T-helper 2 cell treated with Interferon-gamma antibody and Interleukin-4, amounts not matched to agents 5 μg/mL and 100 μg/mL, for 36 hours (primary cell): ENCODE measurements at regions not wholly inside any gene's neighbourhood (a gene's known extent, or its start where the extent isn't known, plus 50 kb on each side); places are given as distances from the start of the nearest gene placed in this dataset.
"Not testable (repeated sequence)": the region's sequence is repeated elsewhere in the genome, so short reads cannot be mapped to it uniquely, and the experiment has no call there.

Source experiments
- DNase-seq: peaks from one replicate; pipeline ENCODE4 v3.0.0; 2021; ENCODE audit warnings: low spot score
- H3K27ac Mint-ChIP-seq: one replicate; pipeline ENCODE4 v1.8.0; 2021; ENCODE audit warnings: mild to moderate bottlenecking, mixed read lengths
- H3K27me3 Mint-ChIP-seq: one replicate; pipeline ENCODE4 v1.8.0; 2021; ENCODE audit warnings: low read depth, mixed read lengths
- H3K36me3 Mint-ChIP-seq: one replicate; pipeline ENCODE4 v1.8.0; 2021; ENCODE audit warnings: low read depth, mixed read lengths
- H3K4me1 Mint-ChIP-seq: one replicate; pipeline ENCODE4 v1.8.0; 2021; ENCODE audit warnings: low read depth, mixed read lengths
- H3K4me3 Mint-ChIP-seq: one replicate; pipeline ENCODE4 v1.8.0; 2022; ENCODE audit warnings: mild to moderate bottlenecking, moderate library complexity, mixed read lengths
- H3K9me3 Mint-ChIP-seq: one replicate; pipeline ENCODE4 v1.8.0; 2021; ENCODE audit warnings: mixed read lengths

DNA sequence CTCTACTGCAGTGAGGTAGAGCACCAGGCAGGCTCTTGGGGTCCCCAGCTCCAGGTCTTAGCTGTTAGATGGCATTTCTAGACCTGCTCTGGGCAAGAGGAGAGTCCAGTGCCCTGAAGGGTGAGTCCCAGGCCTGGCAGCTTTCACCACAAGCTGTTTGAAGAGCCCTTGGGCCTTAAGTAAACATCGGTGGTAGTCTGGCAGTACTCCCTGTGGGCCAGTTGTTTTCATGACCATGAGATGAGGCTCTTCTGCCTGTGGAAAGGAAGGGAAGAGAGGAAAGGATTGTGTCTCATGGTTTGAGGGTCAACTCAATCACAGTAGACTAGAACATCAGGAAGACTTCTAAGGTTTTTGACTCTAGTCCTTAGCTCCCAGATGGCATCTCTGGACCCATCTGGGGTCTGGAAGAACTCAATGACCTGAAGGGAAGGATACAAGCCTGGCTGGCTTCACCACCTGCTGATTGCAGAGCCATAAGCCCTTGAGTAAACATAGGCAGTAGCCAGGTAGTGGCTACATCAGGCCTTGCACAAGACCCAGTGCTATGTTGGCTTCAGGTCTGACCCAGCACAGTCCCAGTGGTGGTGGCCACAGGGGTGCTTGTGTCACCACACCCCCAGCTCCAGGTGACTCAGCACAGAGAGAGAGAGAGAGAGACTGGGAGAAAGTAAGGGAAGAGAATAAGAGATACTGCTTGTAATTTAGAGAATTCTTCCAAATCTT is 114.3 kb upstream of the PCSK5 start:
- DNase-seq, result no peak
- no peaks in the 10 kb centered on the region for H3K9me3 Mint-ChIP-seq
- H3K4me1 Mint-ChIP-seq, result no peaks in the 10 kb centered on the region
- H3K4me3 Mint-ChIP-seq, result no peak overlapping the region
- no peak overlapping the region for H3K27ac Mint-ChIP-seq
- no peaks in the 10 kb centered on the region for H3K36me3 Mint-ChIP-seq
- H3K27me3 Mint-ChIP-seq, result no peaks in the 10 kb centered on the region

DNA sequence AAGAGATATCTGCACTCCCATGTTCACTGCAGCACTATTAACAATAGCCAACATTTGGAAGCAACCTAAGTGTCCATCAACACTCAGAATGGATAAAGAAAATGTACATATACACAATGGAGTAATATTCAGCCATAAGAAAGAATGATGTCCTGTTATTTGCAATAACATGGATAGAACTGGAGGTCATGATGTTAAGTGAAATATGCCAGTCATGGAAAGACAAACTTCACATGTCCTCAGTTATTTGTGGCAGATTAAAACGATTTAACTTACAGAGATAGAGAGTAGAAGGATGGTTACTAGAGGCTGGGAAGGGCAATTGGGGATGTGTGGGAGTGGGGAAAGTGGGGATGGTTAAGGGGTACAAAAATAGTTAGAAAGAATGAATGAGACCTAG is 110.3 kb upstream of the PCSK5 start:
- Mint-ChIP-seq H3K36me3 (no peaks in the 10 kb centered on the region), H3K4me1 (no peaks in the 10 kb centered on the region), H3K27ac (no peak overlapping the region), H3K9me3 (no peaks in the 10 kb centered on the region), H3K4me3 (no peak overlapping the region), H3K27me3 (no peaks in the 10 kb centered on the region)
- no peak for DNase-seq

- no peak overlapping the region for H3K27ac Mint-ChIP-seq
- H3K4me1 Mint-ChIP-seq, result peaks cover 4% of the 10 kb centered on the region
- H3K36me3 Mint-ChIP-seq, result no peaks in the 10 kb centered on the region
- H3K4me3 Mint-ChIP-seq, result no peak overlapping the region
- no peak for DNase-seq
- no peaks in the 10 kb centered on the region for H3K27me3 Mint-ChIP-seq
- peaks cover 6% of the 10 kb centered on the region for H3K9me3 Mint-ChIP-seq
Observed at GRCh38 chr9:75788006-75788634, 102.4 kb upstream of the PCSK5 start.

- no peaks in the 10 kb centered on the region for H3K9me3 Mint-ChIP-seq
- no peaks in the 10 kb centered on the region for H3K27me3 Mint-ChIP-seq
- H3K4me3 Mint-ChIP-seq, result no peak overlapping the region
- H3K4me1 Mint-ChIP-seq, result no peaks in the 10 kb centered on the region
- no peaks in the 10 kb centered on the region for H3K36me3 Mint-ChIP-seq
- no peak for DNase-seq
- H3K27ac Mint-ChIP-seq, result no peak overlapping the region
Observed at GRCh38 chr9:75797085-75797580, 93.3 kb upstream of the PCSK5 start.

DNA sequence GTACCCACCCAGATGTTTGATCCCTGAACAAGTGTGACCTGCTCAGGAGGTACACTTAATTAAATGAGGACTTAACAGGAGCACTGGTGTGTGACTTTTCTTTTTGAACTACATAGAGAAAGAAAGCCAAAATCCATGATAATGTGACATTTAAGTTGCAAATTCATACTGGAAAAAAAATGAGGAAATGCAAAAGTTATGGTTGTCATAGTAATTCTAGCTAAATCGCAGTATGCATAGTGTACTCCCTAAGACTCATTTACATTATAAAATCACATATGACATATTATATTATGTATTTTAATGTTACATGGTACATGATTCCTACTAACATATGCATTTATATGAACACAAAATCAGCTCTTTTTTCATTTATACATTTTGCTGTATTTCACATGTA is 92.0 kb upstream of the PCSK5 start:
- no peak overlapping the region for H3K4me3 Mint-ChIP-seq
- H3K27me3 Mint-ChIP-seq, result no peaks in the 10 kb centered on the region
- no peaks in the 10 kb centered on the region for H3K9me3 Mint-ChIP-seq
- no peaks in the 10 kb centered on the region for H3K36me3 Mint-ChIP-seq
- no peak for DNase-seq
- no peak overlapping the region for H3K27ac Mint-ChIP-seq
- H3K4me1 Mint-ChIP-seq, result no peaks in the 10 kb centered on the region

DNA sequence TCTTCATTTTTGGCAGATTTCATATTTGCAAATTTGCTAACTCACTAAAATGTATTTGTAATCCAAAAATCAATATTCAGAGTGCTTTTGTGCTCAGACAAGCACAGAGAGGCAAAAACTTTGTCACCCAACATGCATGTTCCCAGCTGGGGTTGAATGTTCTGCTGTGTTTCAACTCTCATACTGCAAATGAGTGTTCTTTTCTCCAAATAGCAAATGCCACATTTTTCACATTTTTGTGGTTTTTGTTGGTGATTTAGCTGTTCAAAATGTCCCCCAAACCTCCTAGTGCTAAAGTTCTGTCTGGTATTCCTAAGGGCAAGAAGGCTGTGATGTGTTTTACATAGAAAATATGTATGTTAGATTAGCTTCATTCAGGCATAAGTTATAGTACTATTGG is 87.3 kb upstream of the PCSK5 start:
- no peak overlapping the region for H3K27ac Mint-ChIP-seq
- DNase-seq, result no peak
- H3K4me1 Mint-ChIP-seq, result no peaks in the 10 kb centered on the region
- H3K36me3 Mint-ChIP-seq, result no peaks in the 10 kb centered on the region
- no peaks in the 10 kb centered on the region for H3K27me3 Mint-ChIP-seq
- H3K4me3 Mint-ChIP-seq, result no peak overlapping the region
- no peaks in the 10 kb centered on the region for H3K9me3 Mint-ChIP-seq

DNA sequence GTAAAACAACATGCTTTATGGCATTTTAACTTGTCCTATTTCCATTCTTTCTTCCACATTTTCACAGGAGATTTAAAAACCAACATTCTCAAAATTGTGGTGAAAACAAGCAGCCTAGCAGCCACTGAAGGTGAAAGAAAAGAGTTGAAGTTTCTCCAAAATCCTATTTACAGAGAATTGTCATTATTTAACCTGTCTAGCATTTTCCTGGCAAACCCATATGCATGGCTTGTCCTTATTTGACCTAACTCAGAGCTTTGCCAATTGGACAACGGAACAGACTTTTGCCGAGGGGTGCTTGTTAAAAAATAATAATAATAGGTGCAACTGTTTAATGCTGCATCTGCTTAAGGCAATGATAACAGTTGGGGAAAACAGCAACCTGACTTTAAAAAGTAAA is 80.4 kb upstream of the PCSK5 start:
- no peaks in the 10 kb centered on the region for H3K27me3 Mint-ChIP-seq
- H3K27ac Mint-ChIP-seq, result no peak overlapping the region
- H3K4me1 Mint-ChIP-seq, result no peaks in the 10 kb centered on the region
- no peaks in the 10 kb centered on the region for H3K36me3 Mint-ChIP-seq
- no peak for DNase-seq
- peaks cover 4% of the 10 kb centered on the region for H3K9me3 Mint-ChIP-seq
- H3K4me3 Mint-ChIP-seq, result no peak overlapping the region

DNA sequence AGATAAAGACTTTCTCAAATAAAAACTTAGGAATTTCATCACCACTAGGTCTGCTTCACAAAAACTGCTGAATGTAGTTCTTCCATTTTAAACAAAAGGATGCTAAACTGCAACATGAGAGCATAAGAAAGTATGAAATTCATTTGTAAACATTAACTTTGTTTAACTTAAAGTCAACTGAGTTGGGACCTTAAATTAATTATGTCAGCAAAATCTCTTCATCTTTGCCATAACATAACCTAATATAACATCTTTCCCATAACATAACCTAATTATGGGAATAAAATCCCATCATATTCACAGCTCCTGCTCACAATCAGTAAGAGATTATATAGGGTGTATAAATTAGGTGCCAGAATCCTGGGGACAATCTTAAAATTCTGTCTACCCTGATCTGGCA is 78.8 kb upstream of the PCSK5 start:
- Mint-ChIP-seq H3K4me3 (no peak overlapping the region), H3K4me1 (no peaks in the 10 kb centered on the region), H3K9me3 (peaks cover 4% of the 10 kb centered on the region), H3K36me3 (no peaks in the 10 kb centered on the region), H3K27ac (no peak overlapping the region), H3K27me3 (no peaks in the 10 kb centered on the region)
- DNase-seq, result no peak

- no peaks in the 10 kb centered on the region for H3K4me1 Mint-ChIP-seq
- no peak overlapping the region for H3K27ac Mint-ChIP-seq
- no peak overlapping the region for H3K4me3 Mint-ChIP-seq
- no peak for DNase-seq
- no peaks in the 10 kb centered on the region for H3K36me3 Mint-ChIP-seq
- H3K27me3 Mint-ChIP-seq, result no peaks in the 10 kb centered on the region
- H3K9me3 Mint-ChIP-seq, result peaks cover 4% of the 10 kb centered on the region
Observed at GRCh38 chr9:75812141-75812540, 78.3 kb upstream of the PCSK5 start.

- H3K27me3 Mint-ChIP-seq, result no peaks in the 10 kb centered on the region
- peaks cover 4% of the 10 kb centered on the region for H3K9me3 Mint-ChIP-seq
- no peak for DNase-seq
- no peak overlapping the region for H3K27ac Mint-ChIP-seq
- no peaks in the 10 kb centered on the region for H3K36me3 Mint-ChIP-seq
- H3K4me1 Mint-ChIP-seq, result no peaks in the 10 kb centered on the region
- no peak overlapping the region for H3K4me3 Mint-ChIP-seq
Observed at GRCh38 chr9:75814667-75815066, 75.8 kb upstream of the PCSK5 start.

- H3K27ac Mint-ChIP-seq, H3K4me3 Mint-ChIP-seq, H3K36me3 Mint-ChIP-seq, DNase-seq, H3K4me1 Mint-ChIP-seq, H3K27me3 Mint-ChIP-seq, H3K9me3 Mint-ChIP-seq: not testable (repeated sequence)
Observed at GRCh38 chr9:75820471-75821115, 69.9 kb upstream of the PCSK5 start.

- Mint-ChIP-seq H3K36me3 (no peaks in the 10 kb centered on the region), H3K4me1 (no peaks in the 10 kb centered on the region), H3K9me3 (no peaks in the 10 kb centered on the region), H3K4me3 (no peak overlapping the region), H3K27me3 (no peaks in the 10 kb centered on the region), H3K27ac (no peak overlapping the region)
- DNase-seq, result no peak
Observed at GRCh38 chr9:75823151-75823550, 67.3 kb upstream of the PCSK5 start.

- H3K27me3 Mint-ChIP-seq, result no peaks in the 10 kb centered on the region
- H3K4me3 Mint-ChIP-seq, result no peak overlapping the region
- H3K4me1 Mint-ChIP-seq, result no peaks in the 10 kb centered on the region
- no peaks in the 10 kb centered on the region for H3K36me3 Mint-ChIP-seq
- no peak for DNase-seq
- no peak overlapping the region for H3K27ac Mint-ChIP-seq
- H3K9me3 Mint-ChIP-seq, result no peaks in the 10 kb centered on the region
Observed at GRCh38 chr9:75824816-75825568, 65.5 kb upstream of the PCSK5 start.

DNA sequence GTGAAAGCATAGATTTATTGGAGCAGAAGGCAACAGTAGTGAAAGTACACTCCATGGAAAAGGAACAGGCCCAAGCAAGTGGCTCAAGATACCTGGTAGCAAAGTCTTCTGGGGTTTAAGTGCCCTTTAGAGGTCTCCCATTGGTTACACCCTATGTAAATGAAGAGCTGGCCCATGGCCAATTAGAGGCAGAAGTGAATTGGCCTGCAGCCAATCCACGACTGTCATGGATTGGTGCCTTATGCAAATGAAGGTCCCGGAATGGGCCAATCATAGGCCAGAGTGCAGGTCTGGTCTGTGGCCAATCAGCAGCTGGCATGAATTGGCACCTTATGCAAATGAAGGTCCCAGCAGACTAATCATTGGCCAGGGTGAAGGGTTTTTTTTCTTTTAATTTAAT is 64.2 kb upstream of the PCSK5 start:
- H3K36me3 Mint-ChIP-seq, result no peaks in the 10 kb centered on the region
- no peaks in the 10 kb centered on the region for H3K4me1 Mint-ChIP-seq
- no peak for DNase-seq
- no peaks in the 10 kb centered on the region for H3K27me3 Mint-ChIP-seq
- H3K9me3 Mint-ChIP-seq, result no peaks in the 10 kb centered on the region
- H3K27ac Mint-ChIP-seq, result no peak overlapping the region
- no peak overlapping the region for H3K4me3 Mint-ChIP-seq
